Omental fat pad (tissue), 3 donors: ENCODE measurements at regions not wholly inside any gene's neighbourhood (a gene's known extent, or its start where the extent isn't known, plus 50 kb on each side); places are given as distances from the start of the nearest gene placed in this dataset.

Experiments used
- ATAC-seq: fragments of 150-250 bp; one replicate; pipeline ENCODE4 v1.9.1; 2016; ENCODE audit warnings: mild to moderate bottlenecking, moderate library complexity; ENCODE audit not compliant: low FRiP score
- DNase-seq: peaks from one replicate; pipeline ENCODE4 v3.0.0-alpha.2; 2019; ENCODE audit warnings: low spot score
- CTCF ChIP-seq, 3 donors: fragments of 450-650 bp; IDR thresholded peaks; one replicate each; pipeline ENCODE4 v1.5.1; 2016 to 2017; ENCODE audit warnings: antibody characterized with exemption in 3 of 3, mild to moderate bottlenecking in 3 of 3, moderate library complexity in 2 of 3

DNA sequence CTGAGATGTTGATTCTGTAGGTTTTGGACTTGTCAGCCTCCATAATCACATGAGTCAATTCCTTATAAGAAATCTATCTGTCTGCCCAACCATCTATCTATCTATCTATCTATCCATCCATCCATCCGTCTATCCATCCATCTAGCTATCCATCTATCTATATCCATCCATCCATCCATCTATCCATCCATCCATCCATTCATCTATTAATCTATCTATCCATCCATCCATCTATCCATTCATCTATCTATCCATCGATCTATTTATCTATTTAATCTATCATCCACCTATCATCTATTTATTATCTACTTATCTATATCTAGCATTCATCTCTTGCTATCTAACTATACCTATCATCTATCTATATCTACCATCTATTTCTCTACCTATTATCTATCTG is 357.2 kb upstream of the ZNF507 start:
- ATAC-seq, result no peak
- no peak for DNase-seq
- TF ChIP-seq CTCF (IDR thresholded peaks at IDR 0.05), result no peak

DNA sequence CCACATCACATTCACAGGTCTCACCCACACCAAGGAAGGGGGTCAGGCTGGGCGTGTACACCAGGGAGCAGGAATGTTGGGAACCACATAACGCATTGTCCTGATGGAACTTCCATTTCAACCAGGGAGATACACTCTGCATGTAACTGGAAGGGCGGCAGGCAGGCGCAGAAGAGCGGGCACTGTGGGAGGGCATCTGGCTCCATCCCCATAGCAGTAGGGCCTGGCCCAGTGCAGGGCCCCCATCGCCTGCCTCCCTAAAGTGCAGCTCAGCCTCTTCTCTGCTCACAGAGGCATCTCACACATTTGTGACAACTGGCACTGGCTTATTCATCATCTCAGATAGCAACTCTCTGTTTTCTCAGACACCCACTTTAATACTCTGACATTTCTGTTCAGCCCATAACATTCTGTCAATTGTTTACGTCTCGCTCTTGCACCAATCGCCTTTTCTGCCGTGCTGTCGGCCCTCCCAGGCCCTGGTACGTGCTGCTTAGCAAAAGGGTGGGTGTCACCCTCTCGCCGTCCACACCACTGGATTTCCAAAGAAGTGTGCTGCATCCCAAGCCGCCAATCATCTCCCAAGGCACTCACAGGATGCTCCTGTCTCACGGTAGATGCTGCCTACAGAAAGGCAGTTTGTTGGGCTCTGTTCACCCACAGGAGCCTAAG is 353.3 kb upstream of the ZNF507 start:
- ATAC-seq, result no peak
- no peak for TF ChIP-seq CTCF (IDR thresholded peaks at IDR 0.05)
- DNase-seq, result no peak

GRCh38 chr19:31992750-31993149 is 352.7 kb upstream of the ZNF507 start:
- TF ChIP-seq CTCF (IDR thresholded peaks at IDR 0.05), result no peak
- DNase-seq (no peak), ATAC-seq (no peak)

GRCh38 chr19:31995546-31995945 is 349.9 kb upstream of the ZNF507 start:
- no peak for TF ChIP-seq CTCF (IDR thresholded peaks at IDR 0.05)
- DNase-seq (no peak), ATAC-seq (no peak)

GRCh38 chr19:32010071-32010470 is 335.3 kb upstream of the ZNF507 start:
- ATAC-seq (no peak), DNase-seq (no peak)
- TF ChIP-seq CTCF (IDR thresholded peaks at IDR 0.05), result no peak

GRCh38 chr19:32012206-32012605 is 333.2 kb upstream of the ZNF507 start:
- no peak for DNase-seq
- no peak for ATAC-seq
- no peak for TF ChIP-seq CTCF (IDR thresholded peaks at IDR 0.05)

- DNase-seq, result no peak
Observed at GRCh38 chr19:32012886-32013631, 332.4 kb upstream of the ZNF507 start.

More at GRCh38 chr19:32012886-32013631, 332.4 kb upstream of the ZNF507 start:
- ATAC-seq, result no peak
- TF ChIP-seq CTCF (IDR thresholded peaks at IDR 0.05), result no peak
